ENCODE measurements at regions not wholly inside any gene's neighbourhood (a gene's known extent, or its start where the extent isn't known, plus 50 kb on each side); places are given as distances from the start of the nearest gene placed in this dataset.

GRCh38 chr5:123819833-123820232 lies 307.9 kb downstream of the CSNK1G3 start:
- CTCF ChIA-PET = no interaction called here

GRCh38 chr5:123819386-123819785 lies 307.4 kb downstream of the CSNK1G3 start:
- CTCF ChIA-PET = no interaction called here
- no peak for DNase-seq (ENCODE audit: low spot score)
- intact Hi-C loops (cut with micrococcal nuclease; ENCODE audit: unreplicated experiment) = no loop called here
- Histone ChIP-seq H3K27me3 (replicated peaks; ENCODE audit: insufficient read depth, low read depth, low read length, poor library complexity) (no peaks in the 10 kb centered on the region), H3K9me3 (ENCODE audit: low read depth, low read length, poor library complexity, severe bottlenecking) (no peaks in the 10 kb centered on the region), H3K27ac (ENCODE audit: low read depth, low read length, poor library complexity, severe bottlenecking) (no peak overlapping the region), H3K36me3 (ENCODE audit: insufficient read depth, low read length, poor library complexity, severe bottlenecking) (no peaks in the 10 kb centered on the region), H3K4me3 (ENCODE audit: low read depth, low read length, poor library complexity, severe bottlenecking) (no peak overlapping the region), H3K4me1 (ENCODE audit: insufficient read depth, low read length, poor library complexity, severe bottlenecking) (peaks cover 13% of the 10 kb centered on the region)
- POLR2A ChIA-PET (ENCODE audit: low non-redundant PET) = no interaction called here
- BruUV-seq (replicated peaks) = no TSS peak
- no peak for TF ChIP-seq EZH2 (IDR thresholded peaks at IDR 0.05; ENCODE audit: borderline replicate concordance, low read depth, low read length, poor library complexity, severe bottlenecking)
- no peak for TF ChIP-seq CTCF (conservative IDR thresholded peaks at IDR 0.05; ENCODE audit: low read depth, low read length)

More at GRCh38 chr5:123819833-123820232, 307.9 kb downstream of the CSNK1G3 start:
- TF ChIP-seq EZH2 (IDR thresholded peaks at IDR 0.05; ENCODE audit: borderline replicate concordance, low read depth, low read length, poor library complexity, severe bottlenecking) (no peak), CTCF (conservative IDR thresholded peaks at IDR 0.05; ENCODE audit: low read depth, low read length) (no peak)
- Histone ChIP-seq H3K4me1 (ENCODE audit: insufficient read depth, low read length, poor library complexity, severe bottlenecking) (peaks cover 9% of the 10 kb centered on the region), H3K9me3 (ENCODE audit: low read depth, low read length, poor library complexity, severe bottlenecking) (no peaks in the 10 kb centered on the region), H3K36me3 (ENCODE audit: insufficient read depth, low read length, poor library complexity, severe bottlenecking) (no peaks in the 10 kb centered on the region), H3K4me3 (ENCODE audit: low read depth, low read length, poor library complexity, severe bottlenecking) (no peak overlapping the region), H3K27me3 (replicated peaks; ENCODE audit: insufficient read depth, low read depth, low read length, poor library complexity) (no peaks in the 10 kb centered on the region), H3K27ac (ENCODE audit: low read depth, low read length, poor library complexity, severe bottlenecking) (no peak overlapping the region)
- no peak for DNase-seq (ENCODE audit: low spot score)
- intact Hi-C loops (cut with micrococcal nuclease; ENCODE audit: unreplicated experiment) = no loop called here
- BruUV-seq (replicated peaks) = no TSS peak
- POLR2A ChIA-PET (ENCODE audit: low non-redundant PET) = no interaction called here

- no peak for DNase-seq (ENCODE audit: low spot score)
- peaks cover 33% of the 10 kb centered on the region for H3K4me1 ChIP-seq (ENCODE audit: insufficient read depth, low read length, poor library complexity, severe bottlenecking)
- no peak for TF ChIP-seq EZH2 (IDR thresholded peaks at IDR 0.05; ENCODE audit: borderline replicate concordance, low read depth, low read length, poor library complexity, severe bottlenecking)
- no peak for TF ChIP-seq CTCF (conservative IDR thresholded peaks at IDR 0.05; ENCODE audit: low read depth, low read length)
- H3K4me3 ChIP-seq (ENCODE audit: low read depth, low read length, poor library complexity, severe bottlenecking) = no peak overlapping the region
- intact Hi-C loops (cut with micrococcal nuclease; ENCODE audit: unreplicated experiment) = no loop called here
- BruUV-seq (replicated peaks) = no TSS peak
- H3K27ac ChIP-seq (ENCODE audit: low read depth, low read length, poor library complexity, severe bottlenecking) = no peak overlapping the region
- ChIA-PET POLR2A (ENCODE audit: low non-redundant PET) (interaction anchor here (0.7 kb wide), 1 partner anchor 17 kb away, joined by 4 read pairs; no protein-coding TSS in a partner anchor), CTCF (no interaction called here)
- no peaks in the 10 kb centered on the region for H3K9me3 ChIP-seq (ENCODE audit: low read depth, low read length, poor library complexity, severe bottlenecking)
- H3K36me3 ChIP-seq (ENCODE audit: insufficient read depth, low read length, poor library complexity, severe bottlenecking) = no peaks in the 10 kb centered on the region
- H3K27me3 ChIP-seq (replicated peaks; ENCODE audit: insufficient read depth, low read depth, low read length, poor library complexity) = no peaks in the 10 kb centered on the region
Measured at GRCh38 chr5:123817267-123817666, 305.3 kb downstream of the CSNK1G3 start.
